ENCODE measurements at regions not wholly inside any gene's neighbourhood (a gene's known extent, or its start where the extent isn't known, plus 50 kb on each side); places are given as distances from the start of the nearest gene placed in this dataset.

DNA sequence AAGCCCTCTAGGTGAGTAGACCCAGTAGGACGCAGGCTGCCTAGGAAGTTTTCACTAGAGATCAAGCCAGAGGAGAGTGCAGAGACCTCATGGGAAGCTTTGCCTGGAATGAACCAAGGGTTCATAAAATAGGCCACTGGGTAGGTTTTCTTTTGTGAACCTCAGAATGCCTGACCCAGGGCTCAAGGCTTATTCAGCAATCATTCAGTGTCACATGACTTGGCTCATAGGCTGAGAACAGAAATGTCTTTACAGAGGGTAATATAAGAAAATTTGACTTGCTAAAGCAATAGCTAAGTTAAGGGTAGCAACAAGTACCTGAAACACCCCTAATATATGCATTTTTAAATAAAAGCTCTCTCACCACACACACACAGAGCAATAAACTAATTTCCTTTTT is 132.6 kb downstream of the RAB38 start:
- H3K4me3 ChIP-seq (ENCODE audit: low read depth in 1 of 2, low read length in 1 of 2): no peak overlapping the region

DNA sequence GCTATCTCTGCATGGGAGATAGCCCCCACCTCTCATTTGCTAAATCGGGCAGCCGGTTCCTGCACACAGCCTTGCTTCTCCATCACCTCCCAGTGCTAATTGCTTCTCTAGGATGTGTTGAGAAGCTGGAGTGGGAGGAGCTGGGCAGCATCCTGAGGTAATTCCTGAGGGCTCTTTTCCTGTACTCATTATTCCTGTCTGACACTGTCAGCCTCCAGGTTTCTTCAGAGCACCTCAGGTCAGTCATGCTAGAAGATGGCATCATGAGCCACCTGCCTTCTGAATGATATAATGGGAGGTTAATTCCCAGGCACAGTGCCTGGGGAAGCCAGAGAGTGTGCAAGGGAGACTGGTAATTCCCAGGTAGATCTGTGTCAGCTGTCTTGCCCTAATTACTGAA is 133.0 kb downstream of the RAB38 start:
- H3K9me3 ChIP-seq: no peaks in the 10 kb centered on the region
- H3K4me1 ChIP-seq (ENCODE audit: control insufficient read depth in 1 of 2, insufficient read depth in 1 of 2, low read depth in 1 of 2, low read length in 1 of 2): no peaks in the 10 kb centered on the region
- H3K36me3 ChIP-seq: no peaks in the 10 kb centered on the region
- no peak overlapping the region for H3K4me3 ChIP-seq (ENCODE audit: low read depth in 1 of 2, low read length in 1 of 2)
- no peaks in the 10 kb centered on the region for H3K27me3 ChIP-seq
- no peak overlapping the region for H3K27ac ChIP-seq
- TF ChIP-seq CTCF (IDR thresholded peaks at IDR 0.05): no peak

More for the DNA sequence above, 132.6 kb downstream of the RAB38 start:
- no peaks in the 10 kb centered on the region for H3K36me3 ChIP-seq
- no peaks in the 10 kb centered on the region for H3K4me1 ChIP-seq (ENCODE audit: control insufficient read depth in 1 of 2, insufficient read depth in 1 of 2, low read depth in 1 of 2, low read length in 1 of 2)
- no peak overlapping the region for H3K27ac ChIP-seq
- no peak for TF ChIP-seq CTCF (IDR thresholded peaks at IDR 0.05)
- H3K9me3 ChIP-seq: no peaks in the 10 kb centered on the region
- no peaks in the 10 kb centered on the region for H3K27me3 ChIP-seq

GRCh38 chr11:88041679-88042078 is 133.6 kb downstream of the RAB38 start:
- H3K4me1 ChIP-seq (ENCODE audit: control insufficient read depth in 1 of 2, insufficient read depth in 1 of 2, low read depth in 1 of 2, low read length in 1 of 2): no peaks in the 10 kb centered on the region
- H3K9me3 ChIP-seq: no peaks in the 10 kb centered on the region
- no peaks in the 10 kb centered on the region for H3K27me3 ChIP-seq
- H3K36me3 ChIP-seq: no peaks in the 10 kb centered on the region
- H3K27ac ChIP-seq: no peak overlapping the region
- no peak overlapping the region for H3K4me3 ChIP-seq (ENCODE audit: low read depth in 1 of 2, low read length in 1 of 2)
- no peak for TF ChIP-seq CTCF (IDR thresholded peaks at IDR 0.05)

GRCh38 chr11:88040148-88040496 is 135.1 kb downstream of the RAB38 start:
- H3K36me3 ChIP-seq: no peaks in the 10 kb centered on the region
- TF ChIP-seq CTCF (IDR thresholded peaks at IDR 0.05): no peak
- H3K27me3 ChIP-seq: no peaks in the 10 kb centered on the region
- H3K4me3 ChIP-seq (ENCODE audit: low read depth in 1 of 2, low read length in 1 of 2): no peak overlapping the region
- H3K9me3 ChIP-seq: no peaks in the 10 kb centered on the region
- no peak overlapping the region for H3K27ac ChIP-seq
- no peaks in the 10 kb centered on the region for H3K4me1 ChIP-seq (ENCODE audit: control insufficient read depth in 1 of 2, insufficient read depth in 1 of 2, low read depth in 1 of 2, low read length in 1 of 2)

DNA sequence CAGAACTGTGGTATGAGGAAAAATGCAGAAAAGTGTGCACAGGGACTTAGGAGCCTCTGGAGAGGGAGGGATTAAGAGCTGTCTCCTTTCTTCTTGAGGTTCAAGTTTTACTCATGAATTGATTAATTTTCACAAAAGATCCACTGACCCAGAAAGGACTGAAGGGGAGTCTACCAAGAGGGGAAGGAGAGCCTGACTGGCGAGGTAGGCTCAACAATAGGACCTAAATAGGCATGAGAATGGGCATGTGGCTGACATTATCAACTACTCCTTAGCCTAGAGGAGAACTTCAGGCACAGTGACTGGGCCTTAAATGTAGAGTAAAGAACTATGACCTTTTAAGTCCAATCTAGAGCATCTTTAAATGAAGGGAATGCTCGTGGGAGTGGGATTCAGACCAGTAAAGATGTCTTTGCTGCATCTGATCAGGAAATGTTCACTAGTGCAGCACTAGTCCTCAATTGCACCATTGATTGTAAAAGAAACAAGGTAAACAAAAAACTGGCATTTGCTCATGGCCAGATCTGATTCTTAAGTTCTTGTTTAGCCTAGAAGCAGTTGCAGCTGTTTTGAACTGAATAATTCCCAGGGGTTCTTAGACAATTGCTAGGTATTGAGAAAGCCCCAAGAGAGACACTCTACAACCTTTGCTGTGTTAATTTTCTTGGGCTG is 135.6 kb downstream of the RAB38 start:
- no peaks in the 10 kb centered on the region for H3K36me3 ChIP-seq
- H3K4me1 ChIP-seq (ENCODE audit: control insufficient read depth in 1 of 2, insufficient read depth in 1 of 2, low read depth in 1 of 2, low read length in 1 of 2): no peaks in the 10 kb centered on the region
- H3K27ac ChIP-seq: no peak overlapping the region
- no peaks in the 10 kb centered on the region for H3K27me3 ChIP-seq
- no peak for TF ChIP-seq CTCF (IDR thresholded peaks at IDR 0.05)
- no peaks in the 10 kb centered on the region for H3K9me3 ChIP-seq
- no peak overlapping the region for H3K4me3 ChIP-seq (ENCODE audit: low read depth in 1 of 2, low read length in 1 of 2)

GRCh38 chr11:88038063-88038462 is 137.2 kb downstream of the RAB38 start:
- Histone ChIP-seq H3K4me1 (ENCODE audit: control insufficient read depth in 1 of 2, insufficient read depth in 1 of 2, low read depth in 1 of 2, low read length in 1 of 2) (no peaks in the 10 kb centered on the region), H3K9me3 (no peaks in the 10 kb centered on the region), H3K4me3 (ENCODE audit: low read depth in 1 of 2, low read length in 1 of 2) (no peak overlapping the region), H3K27me3 (no peaks in the 10 kb centered on the region), H3K36me3 (no peaks in the 10 kb centered on the region), H3K27ac (no peak overlapping the region)
- TF ChIP-seq CTCF (IDR thresholded peaks at IDR 0.05): no peak

Measured in neutrophil (primary cell).